Transverse colon (tissue), 4 donors: ENCODE measurements at regions not wholly inside any gene's neighbourhood (a gene's known extent, or its start where the extent isn't known, plus 50 kb on each side); places are given as distances from the start of the nearest gene placed in this dataset.

Experiments
- DNase-seq: peaks from one replicate; pipeline ENCODE4 v3.0.0-alpha.2; 2019
- H3K27ac ChIP-seq, 4 donors: fragments of 200-600 bp; sonication (generic); 2 replicates each; pipeline ENCODE4 v1.5.1; 2016 to 2018; ENCODE audit warnings: inconsistent platforms in 4 of 4
- H3K27me3 ChIP-seq: fragments of 200-600 bp; sonication (generic); 2 replicates; pipeline ENCODE4 v1.5.1; 2017; ENCODE audit warnings: inconsistent platforms
- H3K36me3 ChIP-seq, 4 donors: fragments of 200-600 bp; sonication (generic); 2 replicates each; pipeline ENCODE4 v1.5.1; 2017 to 2019; ENCODE audit warnings: inconsistent platforms in 4 of 4
- H3K4me1 ChIP-seq, 4 donors: fragments of 200-600 bp; sonication (generic); 2 replicates each; pipeline ENCODE4 v1.5.1; 2017 to 2020; ENCODE audit warnings: inconsistent platforms in 4 of 4
- H3K4me3 ChIP-seq, 4 donors: fragments of 200-600 bp; sonication (generic); 1 replicate in 1 of 4; 2 replicates in 3 of 4; pipeline versions ENCODE4 v1.5.1 to v1.6.1; 2017 to 2019; ENCODE audit warnings: inconsistent platforms in 4 of 4
- H3K9me3 ChIP-seq, 2 donors: fragments of 200-600 bp; sonication (generic); 2 replicates each; pipeline ENCODE4 v1.5.1; 2017 to 2019; ENCODE audit warnings: inconsistent platforms in 2 of 2
- EP300 ChIP-seq: sonication (generic); formaldehyde crosslinking; IDR thresholded peaks from one replicate; pipeline ENCODE4 v1.6.1; 2017; ENCODE audit warnings: antibody characterized with exemption, low read depth
- POLR2A ChIP-seq: fragments of 450-650 bp; IDR thresholded peaks from one replicate; pipeline ENCODE4 v1.6.1; 2016; ENCODE audit warnings: antibody characterized with exemption, mild to moderate bottlenecking, moderate library complexity
- POLR2AphosphoS5 ChIP-seq, 3 donors: sonication (generic); formaldehyde crosslinking; IDR thresholded peaks; one replicate each; pipeline ENCODE4 v1.6.1; 2016; ENCODE audit warnings: antibody characterized with exemption in 3 of 3
- WGBS, 2 donors: methylation state at CpG; one replicate each; pipeline ENCODE4 v1.1.5; 2018; ENCODE audit warnings: low coverage in 1 of 2; 5-methylcytosine and 5-hydroxymethylcytosine counted together
- in situ Hi-C, 4 donors: fragments of 200-750 bp; cut with MboI; loops; one replicate each; pipeline versions ENCODE4 v1.15.0 to v1.15.1; 2017; ENCODE audit warnings: low sequenced_read_pairs in 3 of 4, low pct_ligation_motif_present in 1 of 4, low pct_unique_long_range_greater_than_20kb in 1 of 4
- intact Hi-C: fragments of 100-400 bp; cut with DNase I; formaldehyde crosslinking; loops from one replicate; pipeline ENCODE4 v1.15.1; 2023; ENCODE audit warnings: low total_unique reads
- TF ChIP-seq, protein P1 (sequence below), 5 experiments: fragments of 200-600 bp in 3 of 5; fragments of 450-650 bp in 2 of 5; sonication (generic) in 3 of 5; IDR thresholded peaks; 1 replicate in 2 of 5; 2 replicates in 3 of 5; pipeline ENCODE4 v1.5.1; 2016 to 2017; ENCODE audit warnings: antibody characterized with exemption in 5 of 5, inconsistent platforms in 3 of 5, mild to moderate bottlenecking in 2 of 5, moderate library complexity in 1 of 5

GRCh38 chr2:215499331-215499730 is 63.5 kb upstream of the FN1 start:
- intact Hi-C loops (no loop called here), in situ Hi-C loops (no loop called here)
- no peaks in the 10 kb centered on the region for H3K9me3 ChIP-seq
- no peak overlapping the region for H3K4me3 ChIP-seq
- no peaks in the 10 kb centered on the region for H3K27me3 ChIP-seq
- 56 to 73% methylated on average over 2 of the region's 2 CpGs for WGBS, 2 donors
- TF ChIP-seq POLR2A (no peak), POLR2AphosphoS5 (IDR thresholded peaks at IDR 0.05) (no peak), EP300 (no peak)
- no peak overlapping the region for H3K27ac ChIP-seq
- no peak for DNase-seq
- no peaks in the 10 kb centered on the region for H3K36me3 ChIP-seq
- no peaks in the 10 kb centered on the region for H3K4me1 ChIP-seq

GRCh38 chr2:215498431-215498830 is 62.6 kb upstream of the FN1 start:
- Histone ChIP-seq H3K27me3 (no peaks in the 10 kb centered on the region), H3K9me3 (no peaks in the 10 kb centered on the region), H3K4me1 (no peaks in the 10 kb centered on the region), H3K27ac (no peak overlapping the region), H3K36me3 (no peaks in the 10 kb centered on the region), H3K4me3 (no peak overlapping the region)
- DNase-seq, result no peak
- in situ Hi-C loops, result no loop called here
- WGBS, 2 donors, result 81 to 91% methylated on average over 8 of the region's 8 CpGs
- no peak for TF ChIP-seq POLR2AphosphoS5 (IDR thresholded peaks at IDR 0.05)
- TF ChIP-seq POLR2A, result no peak
- TF ChIP-seq, protein P1, sequence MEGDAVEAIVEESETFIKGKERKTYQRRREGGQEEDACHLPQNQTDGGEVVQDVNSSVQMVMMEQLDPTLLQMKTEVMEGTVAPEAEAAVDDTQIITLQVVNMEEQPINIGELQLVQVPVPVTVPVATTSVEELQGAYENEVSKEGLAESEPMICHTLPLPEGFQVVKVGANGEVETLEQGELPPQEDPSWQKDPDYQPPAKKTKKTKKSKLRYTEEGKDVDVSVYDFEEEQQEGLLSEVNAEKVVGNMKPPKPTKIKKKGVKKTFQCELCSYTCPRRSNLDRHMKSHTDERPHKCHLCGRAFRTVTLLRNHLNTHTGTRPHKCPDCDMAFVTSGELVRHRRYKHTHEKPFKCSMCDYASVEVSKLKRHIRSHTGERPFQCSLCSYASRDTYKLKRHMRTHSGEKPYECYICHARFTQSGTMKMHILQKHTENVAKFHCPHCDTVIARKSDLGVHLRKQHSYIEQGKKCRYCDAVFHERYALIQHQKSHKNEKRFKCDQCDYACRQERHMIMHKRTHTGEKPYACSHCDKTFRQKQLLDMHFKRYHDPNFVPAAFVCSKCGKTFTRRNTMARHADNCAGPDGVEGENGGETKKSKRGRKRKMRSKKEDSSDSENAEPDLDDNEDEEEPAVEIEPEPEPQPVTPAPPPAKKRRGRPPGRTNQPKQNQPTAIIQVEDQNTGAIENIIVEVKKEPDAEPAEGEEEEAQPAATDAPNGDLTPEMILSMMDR (IDR thresholded peaks at IDR 0.05), result no peak
- no peak for TF ChIP-seq EP300
- intact Hi-C loops, result no loop called here

GRCh38 chr2:215493376-215493775 is 57.5 kb upstream of the FN1 start:
- no peak for TF ChIP-seq POLR2A
- no peak overlapping the region for H3K4me3 ChIP-seq
- in situ Hi-C loops, result no loop called here
- H3K27ac ChIP-seq, result no peak overlapping the region
- DNase-seq, result no peak
- H3K27me3 ChIP-seq, result no peaks in the 10 kb centered on the region
- H3K9me3 ChIP-seq, result no peaks in the 10 kb centered on the region
- no peaks in the 10 kb centered on the region for H3K4me1 ChIP-seq
- intact Hi-C loops, result no loop called here
- H3K36me3 ChIP-seq, result no peaks in the 10 kb centered on the region

DNA sequence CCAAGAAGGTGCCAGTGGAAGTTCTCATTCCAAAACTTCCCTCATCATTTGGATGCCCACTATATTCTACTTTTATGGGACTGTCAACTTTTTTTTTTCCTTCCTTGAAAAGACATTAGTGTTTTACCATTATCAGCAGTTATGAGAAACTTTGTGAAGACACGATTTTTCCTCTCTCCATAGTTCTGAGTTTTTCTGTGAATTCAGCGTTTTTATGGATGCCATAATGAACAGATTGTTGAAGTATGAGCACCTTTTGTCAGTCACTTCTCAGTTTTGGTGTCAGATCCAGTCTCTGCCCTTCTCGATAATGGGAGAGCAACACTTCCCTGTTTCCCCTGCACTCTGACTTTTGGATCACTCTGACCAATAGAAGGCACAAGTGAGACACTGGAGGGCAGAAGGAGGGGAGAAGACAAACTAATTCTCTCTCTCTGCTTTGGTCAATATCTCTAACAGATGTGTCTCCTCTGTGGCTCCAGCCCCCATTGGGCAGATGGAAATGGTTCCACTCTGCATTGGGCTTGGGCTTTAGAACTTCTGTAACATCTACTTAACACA is 53.5 kb upstream of the FN1 start:
- Histone ChIP-seq H3K4me3 (no peak overlapping the region), H3K27me3 (no peaks in the 10 kb centered on the region), H3K9me3 (no peaks in the 10 kb centered on the region), H3K4me1 (no peaks in the 10 kb centered on the region), H3K27ac (no peak overlapping the region), H3K36me3 (no peaks in the 10 kb centered on the region)
- intact Hi-C loops, result no loop called here
- TF ChIP-seq, protein P1 (IDR thresholded peaks at IDR 0.05), result no peak
- TF ChIP-seq EP300 (no peak), POLR2AphosphoS5 (IDR thresholded peaks at IDR 0.05) (no peak), POLR2A (no peak)
- no peak for DNase-seq
- in situ Hi-C loops, result no loop called here
- WGBS, 2 donors, result 78 to 83% methylated on average over 3 of the region's 3 CpGs

GRCh38 chr2:215487002-215487372 is 51.1 kb upstream of the FN1 start:
- no peaks in the 10 kb centered on the region for H3K36me3 ChIP-seq
- H3K4me3 ChIP-seq, result no peak overlapping the region
- DNase-seq, result no peak
- WGBS, 2 donors, result 68 to 80% methylated on average over 4 of the region's 4 CpGs
- H3K27me3 ChIP-seq, result no peaks in the 10 kb centered on the region
- intact Hi-C loops, result no loop called here
- H3K9me3 ChIP-seq, result no peaks in the 10 kb centered on the region
- in situ Hi-C loops, result no loop called here
- no peaks in the 10 kb centered on the region for H3K4me1 ChIP-seq
- TF ChIP-seq POLR2A (no peak), POLR2AphosphoS5 (IDR thresholded peaks at IDR 0.05) (no peak), EP300 (no peak)
- TF ChIP-seq, protein P1 (IDR thresholded peaks at IDR 0.05), result no peak
- H3K27ac ChIP-seq, result no peak overlapping the region
